IPS-20b (cell line): ENCODE measurements at regions not wholly inside any gene's neighbourhood (a gene's known extent, or its start where the extent isn't known, plus 50 kb on each side); places are given as distances from the start of the nearest gene placed in this dataset.

Source experiments
- H3K27ac ChIP-seq: one replicate; pipeline ENCODE4 v1.5.1; 2013; ENCODE audit warnings: low read length
- H3K27me3 ChIP-seq: 2 replicates; pipeline ENCODE4 v1.6.1; 2013; ENCODE audit warnings: mild to moderate bottlenecking, low read length, inconsistent platforms; ENCODE audit not compliant: insufficient read depth
- H3K36me3 ChIP-seq: 2 replicates; pipeline ENCODE4 v1.6.1; 2013; ENCODE audit warnings: low read depth, mild to moderate bottlenecking, inconsistent platforms, low read length, moderate library complexity; ENCODE audit not compliant: insufficient read depth
- H3K4me1 ChIP-seq: 2 replicates; pipeline ENCODE4 v1.6.1; 2013; ENCODE audit warnings: mild to moderate bottlenecking, control low read depth, inconsistent platforms, low read length, moderate library complexity; ENCODE audit not compliant: insufficient read depth
- H3K4me3 ChIP-seq: 2 replicates; pipeline ENCODE4 v1.5.1; 2013; ENCODE audit warnings: mild to moderate bottlenecking, low read length, inconsistent platforms
- H3K9ac ChIP-seq: 2 replicates; pipeline ENCODE4 v1.6.1; 2013; ENCODE audit warnings: low read depth, mild to moderate bottlenecking, inconsistent platforms, low read length, moderate library complexity
- H3K9me3 ChIP-seq: 2 replicates; pipeline ENCODE4 v1.6.1; 2013; ENCODE audit warnings: mild to moderate bottlenecking, low read depth, low read length, inconsistent platforms; ENCODE audit not compliant: insufficient read depth

DNA sequence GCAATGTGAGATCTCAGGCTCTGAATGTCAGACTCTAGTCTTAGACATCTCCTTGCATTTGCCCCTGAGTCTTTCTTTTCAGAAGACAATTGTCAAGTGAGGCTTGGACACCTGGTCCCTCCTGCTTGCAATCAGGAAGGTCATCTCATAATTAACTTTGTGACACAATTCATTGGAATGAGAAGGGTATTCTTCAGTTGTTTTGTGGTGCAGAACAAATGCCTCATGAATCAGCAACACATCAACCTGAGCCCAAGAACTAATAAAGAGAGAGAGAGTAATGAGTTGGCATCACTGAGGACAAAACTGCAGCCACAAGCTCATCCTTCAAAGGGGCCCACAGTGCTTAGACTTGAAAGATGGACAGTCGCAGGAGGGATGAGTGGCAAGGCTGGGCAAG is 375.8 kb downstream of the INSC start:
- H3K4me1 ChIP-seq = no peaks in the 10 kb centered on the region; the same call in 1 of the 2 replicates
- H3K27me3 ChIP-seq = no peaks in the 10 kb centered on the region
- no peak overlapping the region for H3K9ac ChIP-seq
- H3K9me3 ChIP-seq = no peaks in the 10 kb centered on the region
- H3K27ac ChIP-seq = no peak overlapping the region
- H3K4me3 ChIP-seq = no peak overlapping the region
- no peaks in the 10 kb centered on the region for H3K36me3 ChIP-seq

DNA sequence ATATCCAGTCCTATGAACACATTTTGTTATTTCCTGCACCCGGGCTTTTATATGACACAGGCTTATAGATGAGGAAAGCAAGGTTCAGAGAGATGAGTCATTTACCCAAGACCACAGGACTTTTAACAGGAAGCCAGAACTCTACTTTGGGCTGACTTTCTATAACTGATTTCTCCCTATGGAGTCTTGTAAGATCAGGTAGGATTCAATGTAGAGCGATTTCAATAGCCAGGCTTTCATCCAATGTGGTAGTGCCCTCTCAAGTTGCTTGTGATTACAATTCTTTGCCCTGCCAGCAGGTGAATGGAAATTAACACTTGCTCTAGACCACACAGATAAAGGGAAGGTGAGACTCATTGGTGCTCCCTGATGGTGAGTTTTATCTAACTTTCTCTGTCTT is 378.3 kb downstream of the INSC start:
- H3K36me3 ChIP-seq = no peaks in the 10 kb centered on the region
- H3K4me1 ChIP-seq = no peaks in the 10 kb centered on the region; the same call in 1 of the 2 replicates
- no peaks in the 10 kb centered on the region for H3K9me3 ChIP-seq
- H3K4me3 ChIP-seq = no peak overlapping the region
- no peak overlapping the region for H3K9ac ChIP-seq
- H3K27ac ChIP-seq = no peak overlapping the region
- H3K27me3 ChIP-seq = no peaks in the 10 kb centered on the region

DNA sequence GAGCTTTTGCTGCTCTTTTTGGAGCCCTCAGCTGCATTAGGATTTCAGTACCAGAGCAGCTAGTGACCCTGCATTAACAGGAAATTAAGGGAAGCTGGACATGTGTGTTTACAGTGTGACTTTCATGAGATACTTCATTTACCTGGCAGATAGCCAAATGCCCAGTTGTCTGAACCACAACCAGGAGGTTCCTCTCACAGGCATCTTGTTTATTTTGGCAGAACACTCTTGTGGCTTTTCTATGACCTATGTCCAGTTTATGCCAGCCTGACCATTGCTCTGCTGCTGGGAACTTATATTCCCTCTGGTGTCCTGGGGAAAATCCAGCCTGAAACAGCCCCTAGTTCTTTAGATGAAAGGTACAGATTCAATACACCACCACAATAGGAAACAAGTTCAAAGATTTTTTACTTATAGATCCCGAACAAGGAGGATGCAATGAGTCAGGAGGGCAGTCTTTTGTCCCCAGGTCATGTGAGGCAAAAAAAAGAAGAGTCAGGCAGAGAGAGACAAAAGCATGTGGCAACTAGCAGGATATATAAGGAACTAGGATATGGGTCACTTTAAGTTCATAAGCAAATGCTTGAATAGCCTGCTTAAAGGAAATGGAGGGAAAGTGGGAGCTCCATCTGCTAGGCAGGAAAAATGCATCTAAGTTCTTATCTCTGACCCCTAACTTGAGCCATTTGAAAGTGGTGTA is 379.3 kb downstream of the INSC start:
- Histone ChIP-seq H3K36me3 (no peaks in the 10 kb centered on the region), H3K9ac (no peak overlapping the region), H3K9me3 (no peaks in the 10 kb centered on the region), H3K4me1 (no peaks in the 10 kb centered on the region; the same call in 1 of the 2 replicates), H3K27me3 (no peaks in the 10 kb centered on the region), H3K27ac (no peak overlapping the region), H3K4me3 (no peak overlapping the region)

GRCh38 chr11:15494740-15495139 is 380.0 kb downstream of the INSC start:
- no peaks in the 10 kb centered on the region for H3K9me3 ChIP-seq
- H3K27me3 ChIP-seq = no peaks in the 10 kb centered on the region
- H3K9ac ChIP-seq = no peak overlapping the region
- H3K36me3 ChIP-seq = no peaks in the 10 kb centered on the region
- no peaks in the 10 kb centered on the region; the same call in 1 of the 2 replicates for H3K4me1 ChIP-seq
- H3K27ac ChIP-seq = no peak overlapping the region
- no peak overlapping the region for H3K4me3 ChIP-seq

GRCh38 chr11:15495462-15495861 is 380.7 kb downstream of the INSC start:
- no peaks in the 10 kb centered on the region; the same call in 1 of the 2 replicates for H3K4me1 ChIP-seq
- no peak overlapping the region for H3K27ac ChIP-seq
- no peaks in the 10 kb centered on the region for H3K9me3 ChIP-seq
- no peaks in the 10 kb centered on the region for H3K36me3 ChIP-seq
- no peak overlapping the region for H3K9ac ChIP-seq
- no peaks in the 10 kb centered on the region for H3K27me3 ChIP-seq
- no peak overlapping the region for H3K4me3 ChIP-seq

DNA sequence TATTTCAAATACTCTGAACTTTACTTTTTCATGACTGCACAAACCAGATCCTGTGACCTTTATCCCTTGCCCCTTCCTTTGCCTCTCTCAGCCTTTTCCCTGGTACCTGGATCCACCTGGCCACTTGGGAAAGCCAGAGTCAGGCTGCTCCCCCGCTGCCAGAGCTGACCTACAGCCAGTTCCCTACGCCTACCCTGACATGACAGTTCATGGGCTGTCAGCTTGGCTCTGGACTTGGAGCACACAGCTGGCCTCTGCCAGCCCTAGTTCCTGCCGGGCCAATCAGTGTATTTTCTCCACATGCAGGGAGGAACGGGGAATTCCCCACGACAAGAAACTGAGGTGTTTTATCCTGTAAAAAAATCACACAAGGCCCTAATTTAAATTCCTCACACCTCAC is 382.6 kb downstream of the INSC start:
- Histone ChIP-seq H3K9ac (no peak overlapping the region), H3K4me1 (peaks cover 4% of the 10 kb centered on the region; the same call in 1 of the 2 replicates), H3K4me3 (no peak overlapping the region), H3K27ac (no peak overlapping the region), H3K36me3 (no peaks in the 10 kb centered on the region), H3K27me3 (no peaks in the 10 kb centered on the region), H3K9me3 (no peaks in the 10 kb centered on the region)

DNA sequence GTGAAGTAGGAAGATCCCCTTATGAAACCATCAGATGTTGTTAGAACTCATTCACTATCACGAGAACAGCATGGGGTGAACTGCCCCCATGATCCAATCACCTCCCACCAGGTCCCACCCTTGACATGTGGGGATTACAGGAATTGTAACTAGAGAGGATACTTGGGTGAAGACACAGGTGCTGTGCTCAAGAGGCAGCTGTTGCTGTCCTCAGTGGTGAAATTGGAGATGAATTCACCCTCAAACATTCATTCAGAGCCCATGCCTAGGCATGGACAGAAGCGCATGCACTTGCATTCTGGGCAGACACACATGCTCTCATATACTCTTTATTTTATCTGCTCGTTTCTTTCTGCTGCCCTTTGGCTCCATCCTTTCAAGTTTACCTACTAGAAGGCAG is 385.0 kb downstream of the INSC start:
- Histone ChIP-seq H3K9me3 (no peaks in the 10 kb centered on the region), H3K27ac (no peak overlapping the region), H3K27me3 (no peaks in the 10 kb centered on the region), H3K36me3 (no peaks in the 10 kb centered on the region), H3K9ac (no peak overlapping the region), H3K4me3 (no peak overlapping the region), H3K4me1 (peaks cover 4% of the 10 kb centered on the region; the same call in 1 of the 2 replicates)

DNA sequence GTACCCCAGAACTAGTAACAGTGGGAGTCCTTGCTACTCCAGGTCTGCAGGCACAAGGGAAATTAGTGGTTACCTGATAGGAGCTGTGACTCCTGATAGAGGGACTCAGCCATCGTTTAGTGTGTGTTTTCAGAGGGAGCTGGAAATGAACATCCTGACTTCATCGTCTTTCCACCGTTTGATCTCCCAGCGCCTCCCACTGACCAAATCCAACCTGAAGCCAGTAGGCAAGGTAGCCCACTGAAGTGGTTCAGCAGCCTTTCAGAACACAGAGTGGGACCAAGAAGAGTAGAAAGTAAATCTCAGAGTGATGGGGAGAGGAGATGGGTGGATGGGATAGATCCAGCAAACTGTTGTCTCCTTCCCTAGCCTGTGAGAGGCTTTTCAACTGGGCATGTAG is 385.9 kb downstream of the INSC start:
- H3K9ac ChIP-seq = no peak overlapping the region
- no peak overlapping the region for H3K4me3 ChIP-seq
- H3K27ac ChIP-seq = no peak overlapping the region
- H3K4me1 ChIP-seq = peaks cover 4% of the 10 kb centered on the region; the same call in 1 of the 2 replicates
- H3K27me3 ChIP-seq = no peaks in the 10 kb centered on the region
- no peaks in the 10 kb centered on the region for H3K9me3 ChIP-seq
- no peaks in the 10 kb centered on the region for H3K36me3 ChIP-seq

DNA sequence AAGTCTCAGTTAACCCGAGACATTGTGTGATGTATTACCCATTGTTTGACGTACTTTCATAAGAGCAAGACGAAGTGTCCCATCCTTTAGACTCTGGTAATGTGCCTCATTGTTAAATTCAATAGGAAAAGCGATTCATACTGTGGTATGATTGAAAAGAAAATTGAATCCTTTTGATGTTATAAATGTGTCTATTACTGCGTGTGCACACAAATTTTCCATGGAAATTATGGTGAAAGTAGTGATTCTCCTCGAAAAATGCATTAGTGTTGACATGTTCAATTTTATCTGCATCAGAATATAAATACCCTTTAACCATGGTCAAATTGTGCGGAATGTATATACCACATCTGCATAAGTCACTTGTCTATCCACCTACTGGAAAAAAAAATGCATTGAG is 386.8 kb downstream of the INSC start:
- Histone ChIP-seq H3K36me3 (no peaks in the 10 kb centered on the region), H3K9ac (no peak overlapping the region), H3K9me3 (no peaks in the 10 kb centered on the region), H3K27me3 (no peaks in the 10 kb centered on the region), H3K4me3 (no peak overlapping the region), H3K27ac (no peak overlapping the region), H3K4me1 (peaks cover 4% of the 10 kb centered on the region; the same call in 1 of the 2 replicates)

DNA sequence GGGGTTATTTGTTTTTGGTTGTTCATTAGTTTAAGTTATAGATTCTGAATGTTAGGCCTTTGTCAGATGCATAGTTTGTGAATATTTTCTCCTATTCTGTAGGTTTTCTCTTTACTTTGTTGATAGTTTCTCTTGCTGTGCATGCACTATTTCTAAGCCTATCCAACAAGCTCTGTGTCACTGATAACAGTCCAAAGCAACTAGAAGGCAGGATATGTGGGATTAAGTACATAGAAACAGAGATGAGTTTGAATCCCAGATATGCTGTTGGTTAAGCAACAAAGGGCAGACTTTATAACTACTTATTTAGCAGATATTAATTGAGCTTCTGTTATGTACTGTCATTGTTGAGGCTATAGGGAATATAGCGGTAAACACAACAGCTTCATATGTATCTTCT is 390.4 kb downstream of the INSC start:
- no peak overlapping the region for H3K9ac ChIP-seq
- no peaks in the 10 kb centered on the region for H3K36me3 ChIP-seq
- peaks cover 4% of the 10 kb centered on the region; the same call in 1 of the 2 replicates for H3K4me1 ChIP-seq
- no peak overlapping the region for H3K4me3 ChIP-seq
- H3K27ac ChIP-seq = no peak overlapping the region
- H3K27me3 ChIP-seq = no peaks in the 10 kb centered on the region
- no peaks in the 10 kb centered on the region for H3K9me3 ChIP-seq

DNA sequence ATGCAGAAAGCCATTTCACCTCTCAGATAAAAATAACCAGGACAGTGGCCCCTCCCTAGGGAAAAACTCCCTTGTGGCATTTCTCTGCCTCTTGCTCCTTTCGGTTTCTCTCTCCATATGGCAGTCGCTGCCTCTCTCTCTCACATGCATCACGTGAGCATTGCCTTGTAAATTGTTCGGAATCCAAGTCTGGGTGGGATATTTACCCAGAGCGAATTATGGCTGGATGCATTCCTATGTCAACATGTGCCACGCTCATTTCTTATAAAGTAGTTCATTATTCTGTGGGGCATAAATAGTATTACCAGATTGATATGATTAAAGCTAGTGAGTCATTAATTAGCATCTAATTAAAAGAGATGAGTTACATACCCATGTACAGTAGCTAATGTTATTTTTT is 392.9 kb downstream of the INSC start:
- no peaks in the 10 kb centered on the region for H3K9me3 ChIP-seq
- H3K4me1 ChIP-seq = no peaks in the 10 kb centered on the region
- H3K27me3 ChIP-seq = no peaks in the 10 kb centered on the region
- no peak overlapping the region for H3K9ac ChIP-seq
- no peak overlapping the region for H3K4me3 ChIP-seq
- no peak overlapping the region for H3K27ac ChIP-seq
- no peaks in the 10 kb centered on the region for H3K36me3 ChIP-seq

- H3K4me1 ChIP-seq = no peaks in the 10 kb centered on the region
- H3K4me3 ChIP-seq = no peak overlapping the region
Observed at GRCh38 chr11:15509082-15509481, 394.4 kb downstream of the INSC start.

More at GRCh38 chr11:15509082-15509481, 394.4 kb downstream of the INSC start:
- H3K27ac ChIP-seq = no peak overlapping the region
- no peaks in the 10 kb centered on the region for H3K9me3 ChIP-seq
- H3K9ac ChIP-seq = no peak overlapping the region
- no peaks in the 10 kb centered on the region for H3K27me3 ChIP-seq
- H3K36me3 ChIP-seq = no peaks in the 10 kb centered on the region
